B cell (primary cell): ENCODE measurements at regions not wholly inside any gene's neighbourhood (a gene's known extent, or its start where the extent isn't known, plus 50 kb on each side); places are given as distances from the start of the nearest gene placed in this dataset.

ENCODE experiments used
- ATAC-seq: fragments of 200-7000 bp; cut with Tn5 transposase; one replicate; pipeline ENCODE4 v1.10.0; 2021; ENCODE audit warnings: low read depth, mild to moderate bottlenecking, moderate number of reproducible peaks, moderate library complexity
- CTCF ChIA-PET: fragments of 350-600 bp; sonication (Branson Sonifier 250); formaldehyde crosslinking; loops from one replicate; lab custom pipeline; 2021; ENCODE audit warnings: antibody characterized with exemption, inconsistent platforms; lab: Charles Lee
- POLR2A ChIA-PET: fragments of 350-600 bp; sonication (Branson Sonifier 250); formaldehyde crosslinking; loops from one replicate; lab custom pipeline; 2021; ENCODE audit warnings: antibody characterized with exemption; lab: Charles Lee
- DNase-seq: peaks from one replicate; pipeline ENCODE4 v3.0.0; 2013
- H2AFZ ChIP-seq: 2 replicates; pipeline ENCODE4 v1.6.1; 2012; ENCODE audit warnings: mild to moderate bottlenecking, low read depth, low read length; ENCODE audit not compliant: insufficient read depth, poor library complexity, severe bottlenecking
- H3K27ac ChIP-seq, 2 donors: 1 replicate in 1 of 2; 2 replicates in 1 of 2; pipeline ENCODE4 v1.5.1; 2012 to 2013; ENCODE audit warnings: low read length in 2 of 2, mild to moderate bottlenecking in 2 of 2, moderate library complexity in 1 of 2
- H3K27me3 ChIP-seq, 4 experiments: fragments of 200-600 bp in 1 of 4; sonication (generic) in 1 of 4; replicated peaks in 1 of 4; 1 replicate in 2 of 4; 2 replicates in 2 of 4; pipeline versions ENCODE4 v1.6.1 to v1.7.0; 2013 to 2016; ENCODE audit warnings: low read length in 3 of 4, mild to moderate bottlenecking in 2 of 4, mixed read lengths in 1 of 4, moderate library complexity in 1 of 4; ENCODE audit not compliant: insufficient read depth in 4 of 4, control insufficient read depth in 3 of 4; ENCODE audit errors: control extremely low read depth in 1 of 4
- H3K36me3 ChIP-seq, 2 experiments: replicated peaks in 1 of 2; 1 replicate in 1 of 2; 2 replicates in 1 of 2; pipeline versions ENCODE4 v1.6.1 to v1.7.1; 2013; ENCODE audit warnings: low read length in 1 of 2; ENCODE audit not compliant: insufficient read depth in 2 of 2, control insufficient read depth in 1 of 2; ENCODE audit errors: control extremely low read depth in 1 of 2, extremely low read depth in 1 of 2
- H3K4me1 ChIP-seq, 2 donors: fragments of 200-600 bp in 1 of 2; sonication (generic) in 1 of 2; 1 replicate in 1 of 2; 2 replicates in 1 of 2; pipeline versions ENCODE4 v1.5.1 to v1.6.1; 2013 to 2017; ENCODE audit warnings: low read length in 2 of 2; ENCODE audit not compliant: control insufficient read depth in 2 of 2, insufficient read depth in 2 of 2
- H3K4me2 ChIP-seq: replicated peaks from 2 replicates; pipeline ENCODE3; 2012; ENCODE audit warnings: mild to moderate bottlenecking, low read depth, low read length; ENCODE audit not compliant: poor library complexity, severe bottlenecking
- H3K4me3 ChIP-seq, 5 experiments: fragments of 200-600 bp in 1 of 5; sonication (generic) in 1 of 5; 1 replicate in 3 of 5; 2 replicates in 2 of 5; pipeline versions ENCODE4 v1.5.1 to v1.7.0; 2011 to 2016; ENCODE audit warnings: low read length in 4 of 5, mild to moderate bottlenecking in 4 of 5, low read depth in 2 of 5, control low read depth in 1 of 5, moderate library complexity in 1 of 5; ENCODE audit not compliant: insufficient read depth in 1 of 5; ENCODE audit errors: control extremely low read depth in 1 of 5, extremely low read depth in 1 of 5
- H3K79me2 ChIP-seq: fragments of 200-600 bp; sonication (generic); one replicate; pipeline ENCODE4 v1.6.0; 2016; ENCODE audit warnings: low read length; ENCODE audit not compliant: control insufficient read depth, insufficient read depth
- H3K9ac ChIP-seq: fragments of 200-600 bp; sonication (generic); 2 replicates; pipeline ENCODE4 v1.6.1; 2017; ENCODE audit warnings: mild to moderate bottlenecking, low read length, moderate library complexity
- H3K9me3 ChIP-seq, 3 donors: one replicate each; pipeline versions ENCODE4 v1.6.1 to v1.7.1; 2013; ENCODE audit warnings: low read length in 2 of 3; ENCODE audit not compliant: control insufficient read depth in 2 of 3, insufficient read depth in 1 of 3; ENCODE audit errors: control extremely low read depth in 1 of 3
- H4K20me1 ChIP-seq: 2 replicates; pipeline ENCODE4 v1.6.0; 2012; ENCODE audit warnings: mild to moderate bottlenecking, low read length; ENCODE audit not compliant: insufficient read depth, control insufficient read depth, poor library complexity, severe bottlenecking
- H3K27ac Mint-ChIP-seq: one replicate; pipeline ENCODE4 v1.8.0; 2021; ENCODE audit warnings: mixed read lengths
- H3K27me3 Mint-ChIP-seq: one replicate; pipeline ENCODE4 v1.8.0; 2021; ENCODE audit warnings: mixed read lengths
- H3K4me1 Mint-ChIP-seq: one replicate; pipeline ENCODE4 v1.8.0; 2021; ENCODE audit warnings: mixed read lengths
- H3K4me3 Mint-ChIP-seq: one replicate; pipeline ENCODE4 v1.8.0; 2021; ENCODE audit warnings: mixed read lengths
- H3K9me3 Mint-ChIP-seq: one replicate; pipeline ENCODE4 v1.8.0; 2022; ENCODE audit warnings: mixed read lengths; ENCODE audit not compliant: insufficient read depth
- EZH2 ChIP-seq: IDR thresholded peaks from 2 replicates; pipeline ENCODE4 v1.6.1; 2012; ENCODE audit warnings: borderline replicate concordance, low read depth, mild to moderate bottlenecking, moderate library complexity, low read length; ENCODE audit not compliant: insufficient read depth, poor library complexity, severe bottlenecking
- WGBS: methylation state at CpG from one replicate; pipeline ENCODE4 v1.1.5; 2013; ENCODE audit warnings: missing lambda C conversion rate; ENCODE audit not compliant: insufficient coverage; 5-methylcytosine and 5-hydroxymethylcytosine counted together
- intact Hi-C: fragments of 100-400 bp; cut with micrococcal nuclease; formaldehyde crosslinking; loops from one replicate; pipeline ENCODE4 v1.10.0; 2022
- TF ChIP-seq, protein P1 (sequence below): fragments of 200-600 bp; IDR thresholded peaks from one replicate; pipeline ENCODE4 v1.8.0; 2022; ENCODE audit warnings: antibody characterized with exemption, mild to moderate bottlenecking

DNA sequence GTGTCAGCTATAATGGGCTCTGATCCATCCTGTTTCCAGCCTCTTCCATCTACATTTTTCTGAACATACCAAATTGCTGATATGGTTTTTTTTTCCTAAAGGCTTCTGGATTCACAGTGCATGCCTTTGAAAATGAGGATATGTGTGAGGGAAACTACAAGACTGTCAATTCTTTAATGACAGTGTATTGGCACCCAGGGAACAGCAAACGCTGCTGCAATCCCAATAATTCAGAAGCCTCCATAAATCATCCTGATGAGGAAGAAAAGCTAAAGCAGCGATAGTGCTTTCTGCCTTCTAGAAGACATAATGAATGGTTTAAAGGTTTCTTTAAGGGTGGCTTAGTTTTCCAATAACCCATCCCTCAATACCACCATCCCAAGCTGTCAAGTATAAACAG, 304.5 kb upstream of the PKDCC start:
- ChIA-PET CTCF (no interaction called here), POLR2A (no interaction called here)
- peaks cover 10% of the 10 kb centered on the region for H3K27me3 Mint-ChIP-seq
- Histone ChIP-seq H2AFZ (no peak overlapping the region), H3K27me3 (no peaks in the 10 kb centered on the region), H4K20me1 (no peaks in the 10 kb centered on the region), H3K9ac (no peak overlapping the region), H3K27ac (no peak overlapping the region), H3K4me1 (no peaks in the 10 kb centered on the region), H3K9me3 (peaks cover 0 to 5% (median 2%) of the 10 kb centered on the region in 3 donors), H3K79me2 (no peaks in the 10 kb centered on the region), H3K36me3 (no peaks in the 10 kb centered on the region), H3K4me2 (no peak overlapping the region), H3K4me3 (no peak overlapping the region)
- peaks cover 4% of the 10 kb centered on the region for H3K9me3 Mint-ChIP-seq
- TF ChIP-seq, protein P1, sequence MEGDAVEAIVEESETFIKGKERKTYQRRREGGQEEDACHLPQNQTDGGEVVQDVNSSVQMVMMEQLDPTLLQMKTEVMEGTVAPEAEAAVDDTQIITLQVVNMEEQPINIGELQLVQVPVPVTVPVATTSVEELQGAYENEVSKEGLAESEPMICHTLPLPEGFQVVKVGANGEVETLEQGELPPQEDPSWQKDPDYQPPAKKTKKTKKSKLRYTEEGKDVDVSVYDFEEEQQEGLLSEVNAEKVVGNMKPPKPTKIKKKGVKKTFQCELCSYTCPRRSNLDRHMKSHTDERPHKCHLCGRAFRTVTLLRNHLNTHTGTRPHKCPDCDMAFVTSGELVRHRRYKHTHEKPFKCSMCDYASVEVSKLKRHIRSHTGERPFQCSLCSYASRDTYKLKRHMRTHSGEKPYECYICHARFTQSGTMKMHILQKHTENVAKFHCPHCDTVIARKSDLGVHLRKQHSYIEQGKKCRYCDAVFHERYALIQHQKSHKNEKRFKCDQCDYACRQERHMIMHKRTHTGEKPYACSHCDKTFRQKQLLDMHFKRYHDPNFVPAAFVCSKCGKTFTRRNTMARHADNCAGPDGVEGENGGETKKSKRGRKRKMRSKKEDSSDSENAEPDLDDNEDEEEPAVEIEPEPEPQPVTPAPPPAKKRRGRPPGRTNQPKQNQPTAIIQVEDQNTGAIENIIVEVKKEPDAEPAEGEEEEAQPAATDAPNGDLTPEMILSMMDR: no peak
- no peak for TF ChIP-seq EZH2
- H3K27ac Mint-ChIP-seq: no peak overlapping the region
- intact Hi-C loops: no loop called here
- H3K4me3 Mint-ChIP-seq: no peak overlapping the region
- DNase-seq: no peak
- no peak for ATAC-seq
- no peaks in the 10 kb centered on the region for H3K4me1 Mint-ChIP-seq
- WGBS: no CpG with 5 or more reads among the region's 2 CpGs

DNA sequence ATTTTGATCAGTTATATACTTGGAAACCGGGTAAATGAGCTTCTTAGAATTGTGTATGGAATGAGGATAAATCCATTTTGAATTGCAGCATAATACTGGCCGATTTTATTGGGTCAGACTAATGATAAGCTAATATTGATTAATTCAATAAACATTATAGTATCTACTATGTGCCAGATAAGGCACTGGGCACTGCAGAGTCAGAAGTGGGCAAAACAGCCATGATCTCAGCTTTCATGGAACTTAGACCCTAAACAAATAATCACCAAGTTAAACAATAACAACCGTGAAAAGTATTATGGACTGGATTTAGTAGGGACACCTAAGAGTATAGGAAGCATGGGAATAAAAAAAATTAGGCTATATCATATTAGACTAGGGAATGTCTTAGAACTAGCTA, 297.0 kb upstream of the PKDCC start:
- Histone ChIP-seq H3K9ac (no peak overlapping the region), H3K27me3 (no peaks in the 10 kb centered on the region), H4K20me1 (no peaks in the 10 kb centered on the region), H2AFZ (no peak overlapping the region), H3K4me1 (no peaks in the 10 kb centered on the region), H3K9me3 (no peaks in the 10 kb centered on the region), H3K79me2 (no peaks in the 10 kb centered on the region), H3K27ac (no peak overlapping the region), H3K4me3 (no peak overlapping the region), H3K4me2 (no peak overlapping the region), H3K36me3 (no peaks in the 10 kb centered on the region)
- Mint-ChIP-seq H3K9me3 (no peaks in the 10 kb centered on the region), H3K4me1 (no peaks in the 10 kb centered on the region), H3K27me3 (peaks cover 15% of the 10 kb centered on the region), H3K4me3 (no peak overlapping the region), H3K27ac (no peak overlapping the region)
- intact Hi-C loops: no loop called here
- CTCF ChIA-PET: no interaction called here
- ATAC-seq (no peak), DNase-seq (no peak)
- no CpG with 5 or more reads among the region's 3 CpGs for WGBS
- TF ChIP-seq EZH2: no peak
- TF ChIP-seq, protein P1: no peak
- POLR2A ChIA-PET: no interaction called here
